ENCODE measurements at regions not wholly inside any gene's neighbourhood (a gene's known extent, or its start where the extent isn't known, plus 50 kb on each side); places are given as distances from the start of the nearest gene placed in this dataset.

DNA sequence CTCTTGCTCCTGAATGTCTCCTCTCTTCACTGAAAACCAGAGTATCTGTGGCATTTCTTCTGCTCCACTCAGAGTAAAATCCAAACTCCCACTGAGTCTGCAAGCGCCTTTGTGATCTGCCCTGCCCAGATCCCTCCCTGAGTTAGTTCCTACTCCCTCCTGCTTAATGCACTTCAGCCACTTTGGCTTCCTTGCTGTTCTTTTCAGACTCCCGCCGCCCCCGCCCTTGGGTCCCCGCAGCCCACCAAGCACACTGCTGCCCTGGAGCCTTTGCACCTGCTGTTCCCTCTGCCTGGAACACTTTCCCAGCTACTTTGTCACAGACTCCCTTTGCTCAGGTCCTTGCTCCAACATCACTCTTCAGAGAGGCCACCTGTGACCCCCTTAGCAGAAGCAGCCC is 127.2 kb upstream of the SLC25A48 start:
- Histone ChIP-seq H3K4me2 (ENCODE audit: low read length) (no peak overlapping the region), H4K20me1 (ENCODE audit: insufficient read depth, low read length) (no peaks in the 10 kb centered on the region), H3K4me3 (ENCODE audit: low read depth, low read length, poor library complexity, severe bottlenecking) (no peak overlapping the region), H2AFZ (ENCODE audit: low read length) (no peak overlapping the region), H3F3A (ENCODE audit: insufficient read depth, low read length) (no peaks in the 10 kb centered on the region), H3K4me1 (ENCODE audit: insufficient read depth, low read length, severe bottlenecking) (no peaks in the 10 kb centered on the region), H3K9ac (ENCODE audit: low read length) (no peak overlapping the region), H3K9me2 (ENCODE audit: low read depth, low read length) (no peaks in the 10 kb centered on the region), H3K27ac (ENCODE audit: low read depth, low read length, poor library complexity, severe bottlenecking) (no peak overlapping the region), H3K79me2 (ENCODE audit: insufficient read depth, low read length) (no peaks in the 10 kb centered on the region), H3K27me3 (ENCODE audit: insufficient read depth, low read length) (no peaks in the 10 kb centered on the region), H3K9me3 (ENCODE audit: low read length) (no peaks in the 10 kb centered on the region), H3K36me3 (ENCODE audit: insufficient read depth, low read length) (no peaks in the 10 kb centered on the region)
- TF ChIP-seq CTCF (IDR thresholded peaks at IDR 0.05; ENCODE audit: low read length) (no peak), EZH2 (IDR thresholded peaks at IDR 0.05; ENCODE audit: borderline replicate concordance, low read length) (no peak)

- Histone ChIP-seq H3K36me3 (ENCODE audit: insufficient read depth, low read length) (no peaks in the 10 kb centered on the region), H3K79me2 (ENCODE audit: insufficient read depth, low read length) (no peaks in the 10 kb centered on the region), H2AFZ (ENCODE audit: low read length) (no peak overlapping the region), H3K4me3 (ENCODE audit: low read depth, low read length, poor library complexity, severe bottlenecking) (no peak overlapping the region), H3K9me3 (ENCODE audit: low read length) (no peaks in the 10 kb centered on the region), H3K4me2 (ENCODE audit: low read length) (no peak overlapping the region), H3K27ac (ENCODE audit: low read depth, low read length, poor library complexity, severe bottlenecking) (no peak overlapping the region), H3K9ac (ENCODE audit: low read length) (no peak overlapping the region), H3K4me1 (ENCODE audit: insufficient read depth, low read length, severe bottlenecking) (no peaks in the 10 kb centered on the region), H3K27me3 (ENCODE audit: insufficient read depth, low read length) (no peaks in the 10 kb centered on the region), H3F3A (ENCODE audit: insufficient read depth, low read length) (no peaks in the 10 kb centered on the region), H3K9me2 (ENCODE audit: low read depth, low read length) (no peaks in the 10 kb centered on the region), H4K20me1 (ENCODE audit: insufficient read depth, low read length) (no peaks in the 10 kb centered on the region)
- TF ChIP-seq EZH2 (IDR thresholded peaks at IDR 0.05; ENCODE audit: borderline replicate concordance, low read length) (no peak), CTCF (IDR thresholded peaks at IDR 0.05; ENCODE audit: low read length) (no peak)
These were observed 127.6 kb upstream of the SLC25A48 start for GRCh38 chr5:135706893-135707292.

GRCh38 chr5:135706474-135706873 is 127.7 kb upstream of the CXCL14 start:
- no peaks in the 10 kb centered on the region for H3K36me3 ChIP-seq (ENCODE audit: insufficient read depth, low read length)
- H2AFZ ChIP-seq (ENCODE audit: low read length) = no peak overlapping the region
- no peak overlapping the region for H3K4me2 ChIP-seq (ENCODE audit: low read length)
- no peak overlapping the region for H3K27ac ChIP-seq (ENCODE audit: low read depth, low read length, poor library complexity, severe bottlenecking)
- no peaks in the 10 kb centered on the region for H3K27me3 ChIP-seq (ENCODE audit: insufficient read depth, low read length)
- no peak overlapping the region for H3K9ac ChIP-seq (ENCODE audit: low read length)
- no peak overlapping the region for H3K4me3 ChIP-seq (ENCODE audit: low read depth, low read length, poor library complexity, severe bottlenecking)
- no peaks in the 10 kb centered on the region for H3K9me3 ChIP-seq (ENCODE audit: low read length)
- no peaks in the 10 kb centered on the region for H4K20me1 ChIP-seq (ENCODE audit: insufficient read depth, low read length)
- TF ChIP-seq CTCF (IDR thresholded peaks at IDR 0.05; ENCODE audit: low read length) (no peak), EZH2 (IDR thresholded peaks at IDR 0.05; ENCODE audit: borderline replicate concordance, low read length) (no peak)
- no peaks in the 10 kb centered on the region for H3K4me1 ChIP-seq (ENCODE audit: insufficient read depth, low read length, severe bottlenecking)
- no peaks in the 10 kb centered on the region for H3F3A ChIP-seq (ENCODE audit: insufficient read depth, low read length)
- no peaks in the 10 kb centered on the region for H3K9me2 ChIP-seq (ENCODE audit: low read depth, low read length)
- no peaks in the 10 kb centered on the region for H3K79me2 ChIP-seq (ENCODE audit: insufficient read depth, low read length)
